ENCODE measurements at regions not wholly inside any gene's neighbourhood (a gene's known extent, or its start where the extent isn't known, plus 50 kb on each side); places are given as distances from the start of the nearest gene placed in this dataset.

GRCh38 chr10:76626386-76626785, 1011.2 kb downstream of the KCNMA1 start:
- ChIA-PET POLR2A (ENCODE audit: unreplicated experiment) (no interaction called here), CTCF (no interaction called here)
- H3K56ac ChIP-seq (ENCODE audit: extremely low read depth, insufficient read depth, low read length) = no peak overlapping the region
- H3K9ac ChIP-seq (ENCODE audit: low read depth, low read length) = no peak overlapping the region
- DNase-seq (no peak), ATAC-seq (ENCODE audit: low read depth) (no peak)
- no peak overlapping the region for H2BK20ac ChIP-seq (ENCODE audit: low read depth, low read length)
- dilution Hi-C loops (cut with HindIII; ENCODE audit: low sequenced_read_pairs, unreplicated experiment) = no loop called here
- H4K91ac ChIP-seq (ENCODE audit: insufficient read depth, low read depth, low read length) = no peak overlapping the region
- H3K4me3 ChIP-seq (ENCODE audit: insufficient read depth, low read depth, low read length) = no peak overlapping the region
- H3K9me3 ChIP-seq (ENCODE audit: control insufficient read depth, insufficient read depth, low read length) = no peaks in the 10 kb centered on the region
- no peak overlapping the region for H4K8ac ChIP-seq (ENCODE audit: low read depth in 2 of 2, low read length in 2 of 2)
- H3K79me1 ChIP-seq (ENCODE audit: low read depth in 1 of 2, low read length in 2 of 2) = no peaks in the 10 kb centered on the region
- in situ Hi-C loops (cut with MboI; ENCODE audit: low sequenced_read_pairs) = no loop called here
- peaks cover 12% of the 10 kb centered on the region for H3K27me3 ChIP-seq (ENCODE audit: control insufficient read depth, insufficient read depth, low read length)
- no peaks in the 10 kb centered on the region for H3K9me1 ChIP-seq (ENCODE audit: insufficient read depth, low read length)
- no peak overlapping the region for H2BK5ac ChIP-seq (ENCODE audit: low read depth, low read length, poor library complexity, severe bottlenecking)
- H3K4ac ChIP-seq (ENCODE audit: low read depth, low read length) = no peak overlapping the region
- TF ChIP-seq BHLHE40 (IDR thresholded peaks at IDR 0.05; ENCODE audit: low read depth, low read length) = no peak
- no peak for TF ChIP-seq MXI1 (IDR thresholded peaks at IDR 0.05; ENCODE audit: borderline replicate concordance, low read depth, low read length)
- no peak for TF ChIP-seq FOS (IDR thresholded peaks at IDR 0.05; ENCODE audit: low read depth, low read length)
- TF ChIP-seq MAZ (IDR thresholded peaks at IDR 0.05; ENCODE audit: borderline replicate concordance, low read depth, low read length) = no peak
- TF ChIP-seq MAFK (IDR thresholded peaks at IDR 0.05; ENCODE audit: low read depth, low read length) = no peak
- no peak for TF ChIP-seq RCOR1 (IDR thresholded peaks at IDR 0.05; ENCODE audit: insufficient replicate concordance, low read length)
- no peak for TF ChIP-seq RAD21 (IDR thresholded peaks at IDR 0.05; ENCODE audit: low read length)
- no peak for TF ChIP-seq SMC3 (IDR thresholded peaks at IDR 0.05; ENCODE audit: low read depth, low read length)
- no peak for TF ChIP-seq RFX5 (IDR thresholded peaks at IDR 0.05; ENCODE audit: low read depth, low read length)
- TF ChIP-seq, protein P1, sequence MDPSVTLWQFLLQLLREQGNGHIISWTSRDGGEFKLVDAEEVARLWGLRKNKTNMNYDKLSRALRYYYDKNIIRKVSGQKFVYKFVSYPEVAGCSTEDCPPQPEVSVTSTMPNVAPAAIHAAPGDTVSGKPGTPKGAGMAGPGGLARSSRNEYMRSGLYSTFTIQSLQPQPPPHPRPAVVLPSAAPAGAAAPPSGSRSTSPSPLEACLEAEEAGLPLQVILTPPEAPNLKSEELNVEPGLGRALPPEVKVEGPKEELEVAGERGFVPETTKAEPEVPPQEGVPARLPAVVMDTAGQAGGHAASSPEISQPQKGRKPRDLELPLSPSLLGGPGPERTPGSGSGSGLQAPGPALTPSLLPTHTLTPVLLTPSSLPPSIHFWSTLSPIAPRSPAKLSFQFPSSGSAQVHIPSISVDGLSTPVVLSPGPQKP (IDR thresholded peaks at IDR 0.05; ENCODE audit: borderline replicate concordance, low read depth, low read length) = no peak
- no peak for TF ChIP-seq CEBPB (IDR thresholded peaks at IDR 0.05; ENCODE audit: low read depth, low read length)
- TF ChIP-seq, protein P2, sequence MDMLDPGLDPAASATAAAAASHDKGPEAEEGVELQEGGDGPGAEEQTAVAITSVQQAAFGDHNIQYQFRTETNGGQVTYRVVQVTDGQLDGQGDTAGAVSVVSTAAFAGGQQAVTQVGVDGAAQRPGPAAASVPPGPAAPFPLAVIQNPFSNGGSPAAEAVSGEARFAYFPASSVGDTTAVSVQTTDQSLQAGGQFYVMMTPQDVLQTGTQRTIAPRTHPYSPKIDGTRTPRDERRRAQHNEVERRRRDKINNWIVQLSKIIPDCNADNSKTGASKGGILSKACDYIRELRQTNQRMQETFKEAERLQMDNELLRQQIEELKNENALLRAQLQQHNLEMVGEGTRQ (IDR thresholded peaks at IDR 0.05; ENCODE audit: low read depth, low read length) = no peak
- TF ChIP-seq CHD1 (IDR thresholded peaks at IDR 0.05; ENCODE audit: low read depth, low read length) = no peak
- TF ChIP-seq, protein P3, sequence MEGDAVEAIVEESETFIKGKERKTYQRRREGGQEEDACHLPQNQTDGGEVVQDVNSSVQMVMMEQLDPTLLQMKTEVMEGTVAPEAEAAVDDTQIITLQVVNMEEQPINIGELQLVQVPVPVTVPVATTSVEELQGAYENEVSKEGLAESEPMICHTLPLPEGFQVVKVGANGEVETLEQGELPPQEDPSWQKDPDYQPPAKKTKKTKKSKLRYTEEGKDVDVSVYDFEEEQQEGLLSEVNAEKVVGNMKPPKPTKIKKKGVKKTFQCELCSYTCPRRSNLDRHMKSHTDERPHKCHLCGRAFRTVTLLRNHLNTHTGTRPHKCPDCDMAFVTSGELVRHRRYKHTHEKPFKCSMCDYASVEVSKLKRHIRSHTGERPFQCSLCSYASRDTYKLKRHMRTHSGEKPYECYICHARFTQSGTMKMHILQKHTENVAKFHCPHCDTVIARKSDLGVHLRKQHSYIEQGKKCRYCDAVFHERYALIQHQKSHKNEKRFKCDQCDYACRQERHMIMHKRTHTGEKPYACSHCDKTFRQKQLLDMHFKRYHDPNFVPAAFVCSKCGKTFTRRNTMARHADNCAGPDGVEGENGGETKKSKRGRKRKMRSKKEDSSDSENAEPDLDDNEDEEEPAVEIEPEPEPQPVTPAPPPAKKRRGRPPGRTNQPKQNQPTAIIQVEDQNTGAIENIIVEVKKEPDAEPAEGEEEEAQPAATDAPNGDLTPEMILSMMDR (conservative IDR thresholded peaks at IDR 0.05; ENCODE audit: low read depth, low read length) = no peak
- no peak for TF ChIP-seq POLR2A (IDR thresholded peaks at IDR 0.05; ENCODE audit: low read depth, low read length)
- no peak for TF ChIP-seq NFE2L2 (IDR thresholded peaks at IDR 0.05; ENCODE audit: low read depth, low read length)
- no peak overlapping the region for H2AK9ac ChIP-seq (replicated peaks; ENCODE audit: low read depth, low read length, poor library complexity)
- no peak overlapping the region for H3K4me2 ChIP-seq (ENCODE audit: low read depth, low read length)
- H3K23ac ChIP-seq (ENCODE audit: low read depth, low read length) = no peak overlapping the region
- 0% methylated on average over 1 of the region's 2 CpGs; no CpG with 5 or more reads in 1 of the 2 experiments for WGBS, 2 experiments (ENCODE audit: extremely low coverage in 2 of 2, insufficient read length in 1 of 2)
- no peak overlapping the region for H3K14ac ChIP-seq (replicated peaks; ENCODE audit: low read depth, low read length)
- H2AFZ ChIP-seq (replicated peaks; ENCODE audit: low read length, poor library complexity) = no peak overlapping the region
- no peak overlapping the region for H4K5ac ChIP-seq (ENCODE audit: low read depth, low read length)
- no peak overlapping the region for H2BK120ac ChIP-seq (ENCODE audit: low read depth, low read length)
- no peak overlapping the region for H3K27ac ChIP-seq (ENCODE audit: insufficient read depth, low read length)
- H3K18ac ChIP-seq (ENCODE audit: low read depth, low read length) = no peak overlapping the region
- H2BK15ac ChIP-seq (ENCODE audit: low read depth, low read length) = no peak overlapping the region
- intact Hi-C loops (cut with micrococcal nuclease) = no loop called here
- H4K20me1 ChIP-seq (ENCODE audit: insufficient read depth, low read length) = no peaks in the 10 kb centered on the region
- no TSS peak for BruUV-seq (replicated peaks)
- no peaks in the 10 kb centered on the region for H3K4me1 ChIP-seq (ENCODE audit: control insufficient read depth, insufficient read depth, low read length)
- H2AK5ac ChIP-seq (ENCODE audit: low read depth, low read length) = no peak overlapping the region
- no peaks in the 10 kb centered on the region for H3K36me3 ChIP-seq (ENCODE audit: control insufficient read depth, insufficient read depth, low read length)
